IMR-90 (cell line): ENCODE measurements at regions not wholly inside any gene's neighbourhood (a gene's known extent, or its start where the extent isn't known, plus 50 kb on each side); places are given as distances from the start of the nearest gene placed in this dataset.

Experiments used
- ATAC-seq: fragments of 200-7000 bp; cut with Tn5 transposase; 2 replicates; pipeline ENCODE4 v1.9.1; 2020; ENCODE audit warnings: low read depth, mild to moderate bottlenecking, moderate library complexity
- BruUV-seq: library from RNA; stranded (reverse); fragments of 400-500 nt; replicated peaks from 2 replicates; lab custom pipeline; 2021; lab: Mats Ljungman, UMichigan
- CTCF ChIA-PET: fragments of 300-600 bp; formaldehyde crosslinking; extraction: SDS; loops from one replicate; lab custom pipeline; 2021; ENCODE audit warnings: antibody characterized with exemption; lab: Yijun Ruan, JAX
- POLR2A ChIA-PET: fragments of 300-600 bp; sonication (Branson Sonifier 250); formaldehyde crosslinking; loops from one replicate; lab custom pipeline; 2022; ENCODE audit warnings: antibody characterized with exemption; ENCODE audit not compliant: unreplicated experiment; lab: Charles Lee
- DNase-seq: peaks from one replicate; pipeline ENCODE4 v3.0.0; 2013
- H2AFZ ChIP-seq: replicated peaks from 2 replicates; pipeline ENCODE3; 2013; ENCODE audit warnings: low read length, mild to moderate bottlenecking; ENCODE audit not compliant: poor library complexity
- H2AK5ac ChIP-seq: 2 replicates; pipeline ENCODE4 v1.6.1; 2013; ENCODE audit warnings: low read depth, low read length, inconsistent platforms
- H2AK9ac ChIP-seq: replicated peaks from 2 replicates; pipeline ENCODE3; 2013; ENCODE audit warnings: mild to moderate bottlenecking, low read depth, low read length, moderate library complexity; ENCODE audit not compliant: poor library complexity
- H2BK120ac ChIP-seq: 2 replicates; pipeline ENCODE4 v1.6.1; 2013; ENCODE audit warnings: low read depth, low read length, inconsistent platforms
- H2BK15ac ChIP-seq: 3 replicates; pipeline ENCODE4 v1.6.1; 2013; ENCODE audit warnings: low read depth, low read length, inconsistent platforms
- H2BK20ac ChIP-seq: 2 replicates; pipeline ENCODE4 v1.6.1; 2013; ENCODE audit warnings: low read depth, mild to moderate bottlenecking, inconsistent platforms, low read length, moderate library complexity
- H2BK5ac ChIP-seq: 2 replicates; pipeline ENCODE4 v1.6.1; 2013; ENCODE audit warnings: mild to moderate bottlenecking, low read depth, low read length, inconsistent platforms; ENCODE audit not compliant: poor library complexity, severe bottlenecking
- H3K14ac ChIP-seq: replicated peaks from 2 replicates; pipeline ENCODE4 v1.6.1; 2013; ENCODE audit warnings: low read depth, low read length, inconsistent platforms
- H3K18ac ChIP-seq: 2 replicates; pipeline ENCODE4 v1.6.1; 2013; ENCODE audit warnings: low read depth, low read length, control low read depth
- H3K23ac ChIP-seq: 2 replicates; pipeline ENCODE4 v1.6.1; 2013; ENCODE audit warnings: low read depth, low read length, inconsistent platforms
- H3K27ac ChIP-seq: 2 replicates; pipeline ENCODE4 v1.5.1; 2013; ENCODE audit warnings: mild to moderate bottlenecking, control low read depth, low read length; ENCODE audit not compliant: insufficient read depth
- H3K27me3 ChIP-seq: 2 replicates; pipeline ENCODE4 v1.6.1; 2013; ENCODE audit warnings: low read length; ENCODE audit not compliant: control insufficient read depth, insufficient read depth
- H3K36me3 ChIP-seq: 2 replicates; pipeline ENCODE4 v1.6.1; 2013; ENCODE audit warnings: low read length, mixed read lengths; ENCODE audit not compliant: control insufficient read depth, insufficient read depth
- H3K4ac ChIP-seq: 2 replicates; pipeline ENCODE4 v1.6.1; 2013; ENCODE audit warnings: low read depth, low read length, inconsistent platforms
- H3K4me1 ChIP-seq: 2 replicates; pipeline ENCODE4 v1.6.1; 2013; ENCODE audit warnings: low read length, mixed read lengths; ENCODE audit not compliant: control insufficient read depth, insufficient read depth
- H3K4me2 ChIP-seq: 2 replicates; pipeline ENCODE4 v1.6.1; 2013; ENCODE audit warnings: low read depth, mild to moderate bottlenecking, control low read depth, low read length, moderate library complexity
- H3K4me3 ChIP-seq: 2 replicates; pipeline ENCODE4 v1.5.1; 2013; ENCODE audit warnings: low read depth, mild to moderate bottlenecking, control low read depth, low read length, moderate library complexity; ENCODE audit not compliant: insufficient read depth
- H3K56ac ChIP-seq: 2 replicates; pipeline ENCODE4 v1.6.1; 2013; ENCODE audit warnings: low read length, inconsistent platforms; ENCODE audit not compliant: insufficient read depth; ENCODE audit errors: extremely low read depth
- H3K79me1 ChIP-seq, 2 experiments: 2 replicates each; pipeline ENCODE4 v1.6.1; 2013; ENCODE audit warnings: low read length in 2 of 2, inconsistent platforms in 1 of 2, low read depth in 1 of 2
- H3K9ac ChIP-seq: 2 replicates; pipeline ENCODE4 v1.6.1; 2013; ENCODE audit warnings: low read depth, low read length, control low read depth
- H3K9me1 ChIP-seq: 2 replicates; pipeline ENCODE4 v1.6.1; 2013; ENCODE audit warnings: low read length, inconsistent platforms; ENCODE audit not compliant: insufficient read depth
- H3K9me3 ChIP-seq: 2 replicates; pipeline ENCODE4 v1.6.1; 2013; ENCODE audit warnings: low read length; ENCODE audit not compliant: control insufficient read depth, insufficient read depth
- H4K20me1 ChIP-seq: 2 replicates; pipeline ENCODE4 v1.6.1; 2013; ENCODE audit warnings: low read length, inconsistent platforms; ENCODE audit not compliant: insufficient read depth
- H4K5ac ChIP-seq: 2 replicates; pipeline ENCODE4 v1.6.1; 2013; ENCODE audit warnings: mild to moderate bottlenecking, low read depth, low read length, control low read depth
- H4K8ac ChIP-seq, 2 experiments: 2 replicates each; pipeline ENCODE4 v1.6.1; 2013; ENCODE audit warnings: low read depth in 2 of 2, low read length in 2 of 2, control low read depth in 1 of 2, inconsistent platforms in 1 of 2
- H4K91ac ChIP-seq: 2 replicates; pipeline ENCODE4 v1.6.1; 2013; ENCODE audit warnings: low read depth, low read length, inconsistent platforms; ENCODE audit not compliant: insufficient read depth
- CEBPB ChIP-seq: IDR thresholded peaks from 2 replicates; pipeline ENCODE4 v1.6.1; 2012; ENCODE audit warnings: low read depth, low read length, improper control_type of control experiment
- CHD1 ChIP-seq: IDR thresholded peaks from 2 replicates; pipeline ENCODE4 v1.6.1; 2012; ENCODE audit warnings: low read depth, low read length, improper control_type of control experiment
- MAFK ChIP-seq: IDR thresholded peaks from 2 replicates; pipeline ENCODE4 v1.6.1; 2012; ENCODE audit warnings: low read depth, low read length, improper control_type of control experiment
- MXI1 ChIP-seq: IDR thresholded peaks from 2 replicates; pipeline ENCODE4 v1.6.1; 2012; ENCODE audit warnings: low read depth, mild to moderate bottlenecking, low read length, moderate library complexity, borderline replicate concordance
- POLR2A ChIP-seq: IDR thresholded peaks from 2 replicates; pipeline ENCODE4 v1.6.1; 2012; ENCODE audit warnings: mild to moderate bottlenecking, low read depth, low read length
- RAD21 ChIP-seq: IDR thresholded peaks from 2 replicates; pipeline ENCODE4 v1.6.1; 2012; ENCODE audit warnings: low read length, improper control_type of control experiment
- SMC3 ChIP-seq: fragments of 150-350 bp; IDR thresholded peaks from 2 replicates; pipeline ENCODE4 v1.6.1; 2016; ENCODE audit warnings: low read depth, mild to moderate bottlenecking, antibody characterized with exemption, low read length, moderate library complexity
- USF2 ChIP-seq: fragments of 150-350 bp; IDR thresholded peaks from 2 replicates; pipeline ENCODE4 v1.6.1; 2017; ENCODE audit warnings: mild to moderate bottlenecking, antibody characterized with exemption, low read length, low read depth
- WGBS, 2 experiments: methylation state at CpG; one replicate each; pipeline versions ENCODE4 v1.1.5 to v1.1.7; 2013; ENCODE audit warnings: missing lambda C conversion rate in 2 of 2; ENCODE audit not compliant: insufficient read length in 1 of 2; ENCODE audit errors: extremely low coverage in 2 of 2; 5-methylcytosine and 5-hydroxymethylcytosine counted together
- dilution Hi-C: fragments of 300-500 bp; cut with HindIII; formaldehyde crosslinking; loops from one replicate; pipeline ENCODE4 v1.14.3; 2018; ENCODE audit warnings: low sequenced_read_pairs; ENCODE audit not compliant: unreplicated experiment
- in situ Hi-C: fragments of 300-500 bp; cut with MboI; formaldehyde crosslinking; loops from 3 replicates; pipeline ENCODE4 v1.14.3; 2019; ENCODE audit warnings: low sequenced_read_pairs, inconsistent platforms, mixed read lengths
- intact Hi-C: fragments of 100-400 bp; cut with micrococcal nuclease; formaldehyde crosslinking; loops from 2 replicates; pipeline ENCODE4 v1.10.0; 2022

GRCh38 chr11:15594607-15595006 lies 479.9 kb downstream of the INSC start:
- DNase-seq (no peak), ATAC-seq (no peak)
- TF ChIP-seq USF2 (no peak), CEBPB (no peak), SMC3 (no peak), POLR2A (no peak), MAFK (no peak), RAD21 (no peak), MXI1 (no peak), CHD1 (no peak)
- Histone ChIP-seq H2AK9ac (no peak overlapping the region), H3K9me3 (no peaks in the 10 kb centered on the region), H4K20me1 (no peaks in the 10 kb centered on the region), H3K36me3 (no peaks in the 10 kb centered on the region), H2BK120ac (no peak overlapping the region), H3K18ac (no peak overlapping the region), H3K56ac (no peak overlapping the region), H3K9me1 (no peaks in the 10 kb centered on the region), H3K79me1 (no peaks in the 10 kb centered on the region), H3K9ac (no peak overlapping the region), H3K4me3 (no peak overlapping the region), H3K27ac (no peak overlapping the region), H2AFZ (no peak overlapping the region), H4K8ac (no peak overlapping the region), H4K91ac (no peak overlapping the region), H2BK5ac (no peak overlapping the region), H2BK20ac (no peak overlapping the region), H4K5ac (no peak overlapping the region), H3K4me2 (no peak overlapping the region), H3K4me1 (no peaks in the 10 kb centered on the region), H3K27me3 (no peaks in the 10 kb centered on the region; the same call in 1 of the 2 replicates), H2AK5ac (no peak overlapping the region), H3K23ac (no peak overlapping the region), H2BK15ac (no peak overlapping the region), H3K4ac (no peak overlapping the region), H3K14ac (no peak overlapping the region)
- intact Hi-C loops, result no loop called here
- CTCF ChIA-PET, result no interaction called here
- BruUV-seq, result no TSS peak
- POLR2A ChIA-PET, result no interaction called here
- no CpG with 5 or more reads among the region's 4 CpGs for WGBS, 2 experiments
- dilution Hi-C loops, result no loop called here
- in situ Hi-C loops, result no loop called here
